ENCODE measurements at regions not wholly inside any gene's neighbourhood (a gene's known extent, or its start where the extent isn't known, plus 50 kb on each side); places are given as distances from the start of the nearest gene placed in this dataset.
A peak's percentile ranks its signal among the peaks of the same experiment; 100 is the strongest.

DNA sequence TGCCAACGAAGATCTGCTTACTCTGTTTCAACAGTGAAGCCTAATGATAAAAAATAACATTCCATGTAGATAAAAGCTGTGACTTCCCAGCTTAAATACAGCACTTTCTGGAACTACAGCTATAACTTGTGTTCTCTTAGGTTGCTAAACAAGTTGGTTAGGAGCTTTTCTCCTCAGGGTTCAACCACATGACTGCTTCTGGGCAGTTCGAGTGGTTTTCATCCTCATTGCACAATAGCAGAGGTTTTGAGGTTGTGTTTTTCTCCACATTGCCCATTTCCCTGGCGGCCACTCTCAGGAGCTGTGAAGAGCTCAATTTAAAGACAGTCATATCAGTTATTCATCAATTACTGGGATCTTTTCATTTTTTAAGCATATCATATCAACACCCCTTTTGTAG, 102.2 kb upstream of the CYP1B1 start:
- intact Hi-C loops (cut with DNase I), result loop anchor here (5.0 kb wide), 1 partner anchor 101 kb away; the partner anchor contains the start of gene CYP1B1
- peak; percentile 80 for DNase-seq (ENCODE audit: low spot score)

GRCh38 chr2:38176619-38177021, 100.7 kb upstream of the CYP1B1 start:
- intact Hi-C loops (cut with DNase I), result loop anchor here (5.0 kb wide), 1 partner anchor 99 kb away; the partner anchor contains the start of gene CYP1B1
- DNase-seq (ENCODE audit: low spot score), result no peak

DNA sequence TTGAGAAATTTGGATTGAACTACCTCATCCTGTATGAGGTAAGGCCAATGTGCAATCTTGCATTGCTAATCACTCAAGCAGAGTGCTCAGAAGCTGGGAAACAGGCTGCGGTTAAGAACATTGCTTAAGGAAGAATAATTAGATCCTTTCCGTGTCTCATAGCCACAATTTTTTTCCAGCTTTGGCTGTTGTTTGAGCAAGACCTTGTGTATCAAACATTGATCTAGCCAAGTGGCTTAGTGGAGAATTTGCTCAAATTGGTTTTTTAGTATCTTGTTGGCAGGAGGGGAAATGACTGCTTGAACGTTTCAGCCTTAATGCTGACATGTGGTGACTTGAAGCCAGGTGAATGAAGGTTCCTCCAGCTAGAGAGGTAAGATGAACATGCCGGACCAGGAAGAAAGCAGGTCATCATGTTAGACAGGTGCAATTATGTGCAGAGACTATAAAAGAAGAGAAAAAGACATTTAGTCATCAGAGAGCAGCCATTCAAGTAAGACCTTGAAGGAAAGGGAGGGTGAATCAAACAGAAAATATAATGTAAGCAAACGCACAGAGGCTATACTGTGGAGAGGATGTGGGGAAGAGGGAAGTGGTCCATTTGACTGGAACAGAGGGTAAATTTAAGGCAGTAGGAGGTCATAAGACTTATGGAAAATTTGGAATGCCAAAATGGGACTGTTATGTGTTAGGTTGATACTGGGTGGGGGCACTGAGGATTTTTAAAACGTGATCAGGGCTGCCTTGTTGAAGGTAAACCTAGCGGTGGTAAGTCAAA, 98.9 kb upstream of the CYP1B1 start:
- DNase-seq (ENCODE audit: low spot score), result no peak
- intact Hi-C loops (cut with DNase I), result loop anchor here (5.0 kb wide), 1 partner anchor 98 kb away; the partner anchor contains the start of gene CYP1B1

GRCh38 chr2:38174131-38174530, 98.2 kb upstream of the CYP1B1 start:
- DNase-seq (ENCODE audit: low spot score), result no peak
- intact Hi-C loops (cut with DNase I), result no loop called here

DNA sequence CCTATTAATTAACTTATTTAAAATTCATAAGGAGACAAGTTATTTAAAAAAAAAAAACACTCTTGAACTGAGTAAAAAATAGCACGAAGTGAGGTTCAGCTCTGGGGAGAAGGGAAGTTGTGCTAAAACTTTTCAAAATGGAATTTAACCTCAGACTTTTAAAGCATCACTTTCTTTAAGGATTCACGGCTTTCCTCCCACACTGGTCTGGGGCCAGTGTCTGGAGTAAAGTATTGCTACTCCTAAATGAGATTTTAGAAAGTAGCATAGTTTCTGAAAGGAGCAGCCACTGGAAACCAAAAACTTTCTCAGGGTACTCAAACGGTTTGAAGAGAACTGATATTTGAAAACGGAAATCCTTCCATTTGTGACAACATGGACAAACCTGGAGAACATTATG, 97.7 kb upstream of the CYP1B1 start:
- intact Hi-C loops (cut with DNase I), result no loop called here
- DNase-seq (ENCODE audit: low spot score), result no peak

DNA sequence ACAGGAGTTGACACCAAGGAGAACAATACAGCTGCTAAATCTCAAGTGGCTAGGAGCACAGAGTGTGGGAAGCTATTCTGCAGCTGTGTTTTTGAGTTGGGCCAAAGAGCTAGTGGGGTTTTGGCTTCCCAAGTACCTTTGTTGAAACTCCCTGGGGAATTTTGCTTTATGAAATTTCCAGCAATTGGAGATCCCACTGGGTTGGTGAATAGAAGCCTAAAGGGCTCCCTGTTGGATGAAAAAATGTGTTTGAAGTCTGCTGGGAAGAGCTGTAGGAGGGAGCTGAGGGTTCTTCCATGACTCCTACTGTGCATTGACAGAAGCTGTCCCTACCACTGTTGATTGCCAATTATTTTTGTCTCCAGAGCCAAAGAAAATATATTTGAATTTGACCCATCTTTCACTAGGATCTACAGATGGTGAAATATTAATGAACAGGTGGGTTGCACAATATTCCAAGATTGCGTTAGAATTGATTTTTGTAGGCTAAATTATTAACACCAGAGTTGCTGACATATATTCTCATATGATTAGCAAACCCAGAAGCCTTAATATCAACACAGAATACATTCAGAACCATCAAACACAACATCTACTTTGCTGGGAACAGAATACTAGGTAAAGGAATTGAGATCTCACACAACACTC, 95.4 kb upstream of the CYP1B1 start:
- intact Hi-C loops (cut with DNase I), result no loop called here
- no peak for DNase-seq (ENCODE audit: low spot score)

- intact Hi-C loops (cut with DNase I), result no loop called here
- DNase-seq (ENCODE audit: low spot score), result no peak
These were observed 94.8 kb upstream of the CYP1B1 start for GRCh38 chr2:38170733-38171132.

- DNase-seq (ENCODE audit: low spot score), result no peak
- intact Hi-C loops (cut with DNase I), result no loop called here
These were observed 94.1 kb upstream of the CYP1B1 start for GRCh38 chr2:38170067-38170466.

GRCh38 chr2:38168710-38169480, 92.9 kb upstream of the CYP1B1 start:
- DNase-seq (ENCODE audit: low spot score), result no peak
- intact Hi-C loops (cut with DNase I), result no loop called here

GRCh38 chr2:38167968-38168350, 92.0 kb upstream of the CYP1B1 start:
- DNase-seq (ENCODE audit: low spot score), result no peak
- intact Hi-C loops (cut with DNase I), result no loop called here

- intact Hi-C loops (cut with DNase I), result no loop called here
- DNase-seq (ENCODE audit: low spot score), result no peak
These were observed 89.7 kb upstream of the CYP1B1 start for GRCh38 chr2:38165698-38166097.

DNA sequence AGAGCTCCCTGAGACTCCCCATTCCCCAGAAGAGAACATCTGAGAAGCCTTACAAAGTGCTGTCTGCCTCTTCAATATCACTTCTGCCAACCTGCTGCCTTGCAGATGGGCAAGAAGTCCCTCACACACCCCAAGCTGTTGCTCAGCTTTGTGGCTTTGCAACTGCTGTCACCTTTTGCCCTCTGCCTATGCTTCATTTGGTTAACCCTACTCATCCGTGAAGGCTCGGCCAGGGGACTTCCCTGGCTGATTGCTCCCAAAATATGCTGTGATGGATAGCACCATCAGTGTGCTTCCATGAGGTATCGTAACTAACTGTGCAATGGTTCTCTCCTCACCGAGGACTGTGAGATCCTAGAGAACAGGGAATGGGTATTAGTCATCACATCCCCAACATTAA, 88.9 kb upstream of the CYP1B1 start:
- DNase-seq (ENCODE audit: low spot score), result no peak
- intact Hi-C loops (cut with DNase I), result no loop called here

- intact Hi-C loops (cut with DNase I), result no loop called here
- no peak for DNase-seq (ENCODE audit: low spot score)
These were observed 87.6 kb upstream of the CYP1B1 start for GRCh38 chr2:38163579-38163978.

DNA sequence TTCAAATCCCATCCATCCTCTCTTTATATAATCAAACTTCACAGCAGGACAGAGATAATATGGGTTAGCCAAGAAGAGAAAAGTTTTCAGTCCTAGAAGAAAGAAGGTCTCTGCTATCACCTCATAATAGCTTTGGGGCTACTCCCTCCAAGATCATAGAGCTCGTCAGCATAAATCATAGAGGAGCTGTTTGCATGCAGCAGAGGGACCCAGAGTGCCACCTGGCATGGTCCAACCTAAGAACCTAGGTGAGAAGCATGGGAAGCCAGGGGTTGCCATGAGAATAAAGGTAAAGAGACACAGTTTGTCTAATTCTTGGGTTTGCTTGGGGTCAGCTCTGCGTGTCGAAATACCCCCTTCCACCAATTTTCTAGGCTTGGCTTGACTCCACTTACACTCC, 87.1 kb upstream of the CYP1B1 start:
- no peak for DNase-seq (ENCODE audit: low spot score)
- intact Hi-C loops (cut with DNase I), result no loop called here

GRCh38 chr2:38160516-38160915, 84.6 kb upstream of the CYP1B1 start:
- intact Hi-C loops (cut with DNase I), result no loop called here
- no peak for DNase-seq (ENCODE audit: low spot score)

GRCh38 chr2:38159597-38159996, 83.6 kb upstream of the CYP1B1 start:
- intact Hi-C loops (cut with DNase I), result loop anchor here (5.0 kb wide), 1 partner anchor 42 kb away; no protein-coding TSS in a partner anchor
- DNase-seq (ENCODE audit: low spot score), result no peak

DNA sequence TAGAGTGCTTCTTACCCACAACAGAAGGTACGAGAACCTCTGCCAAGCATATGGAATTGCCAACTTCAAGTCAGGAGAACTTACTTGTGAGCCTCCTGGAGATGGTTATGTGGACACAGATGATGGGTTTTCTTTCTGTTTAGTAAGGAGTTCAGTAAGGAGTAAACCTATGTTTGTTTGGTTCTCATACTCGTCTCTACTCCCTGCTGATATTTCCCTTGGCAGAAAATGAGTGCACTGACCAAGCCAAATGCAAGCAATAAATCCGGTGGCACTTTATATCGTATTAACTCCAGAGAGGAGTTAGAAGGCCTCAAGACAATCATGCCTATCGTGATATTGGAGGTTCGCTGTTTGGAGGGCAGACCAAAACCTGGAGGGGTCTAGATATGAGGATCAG, 83.2 kb upstream of the CYP1B1 start:
- intact Hi-C loops (cut with DNase I), result loop anchor here (5.0 kb wide), 1 partner anchor 42 kb away; no protein-coding TSS in a partner anchor
- no peak for DNase-seq (ENCODE audit: low spot score)

- no peak for DNase-seq (ENCODE audit: low spot score)
- intact Hi-C loops (cut with DNase I), result loop anchor here (5.0 kb wide), 1 partner anchor 41 kb away; no protein-coding TSS in a partner anchor
These were observed 82.6 kb upstream of the CYP1B1 start for GRCh38 chr2:38158378-38159118.

DNA sequence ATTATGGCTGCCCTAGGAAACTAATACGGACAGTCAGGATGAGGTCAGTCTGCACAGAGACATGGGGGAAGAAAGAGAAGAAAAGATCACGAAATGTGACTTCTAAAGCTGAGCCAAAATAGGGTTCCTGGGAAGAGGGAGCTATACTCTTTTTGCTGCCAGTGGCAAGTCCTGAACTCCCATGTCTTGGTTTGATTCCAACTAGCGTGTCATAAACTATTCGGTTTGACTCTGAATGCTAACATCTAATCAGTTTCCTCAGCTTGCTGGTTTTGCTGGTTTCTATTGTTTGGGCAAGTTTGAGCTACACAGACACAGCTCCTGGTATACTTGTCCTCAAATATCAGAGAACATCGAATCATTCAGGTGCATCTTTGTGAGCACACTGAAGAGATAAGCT, 80.5 kb upstream of the CYP1B1 start:
- DNase-seq (ENCODE audit: low spot score), result no peak
- intact Hi-C loops (cut with DNase I), result loop anchor here (5.0 kb wide), 1 partner anchor 39 kb away; no protein-coding TSS in a partner anchor
